GM12873 (cell line): ENCODE measurements at regions not wholly inside any gene's neighbourhood (a gene's known extent, or its start where the extent isn't known, plus 50 kb on each side); places are given as distances from the start of the nearest gene placed in this dataset.

Source experiments
- TF ChIP-seq, protein P1 (sequence below): IDR thresholded peaks from 2 replicates; pipeline ENCODE4 v1.5.1; 2012; ENCODE audit warnings: low read depth, mild to moderate bottlenecking, moderate library complexity, low read length, control low read depth; ENCODE audit not compliant: insufficient read depth; ENCODE audit errors: missing control alignments

DNA sequence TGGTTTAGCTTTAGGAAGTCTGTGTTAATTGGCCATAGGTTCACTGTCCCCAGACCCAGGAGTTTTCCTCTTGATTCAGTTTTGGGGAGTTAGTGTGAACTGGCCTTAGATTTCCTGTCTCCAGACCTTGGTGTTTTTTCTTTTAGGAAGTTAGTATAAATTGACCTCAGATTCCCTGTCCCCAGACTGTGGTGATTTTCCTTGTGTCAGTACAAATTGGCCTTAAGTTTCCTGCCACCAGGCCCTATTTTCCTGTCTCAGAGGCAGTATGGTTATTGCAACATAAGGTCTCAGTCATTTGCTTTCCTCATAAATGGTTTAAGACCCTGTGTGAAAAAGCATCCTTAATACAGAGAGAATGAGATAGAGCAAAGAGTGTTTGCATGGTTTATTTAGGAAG, 595.8 kb downstream of the NLGN4X start:
- TF ChIP-seq, protein P1, sequence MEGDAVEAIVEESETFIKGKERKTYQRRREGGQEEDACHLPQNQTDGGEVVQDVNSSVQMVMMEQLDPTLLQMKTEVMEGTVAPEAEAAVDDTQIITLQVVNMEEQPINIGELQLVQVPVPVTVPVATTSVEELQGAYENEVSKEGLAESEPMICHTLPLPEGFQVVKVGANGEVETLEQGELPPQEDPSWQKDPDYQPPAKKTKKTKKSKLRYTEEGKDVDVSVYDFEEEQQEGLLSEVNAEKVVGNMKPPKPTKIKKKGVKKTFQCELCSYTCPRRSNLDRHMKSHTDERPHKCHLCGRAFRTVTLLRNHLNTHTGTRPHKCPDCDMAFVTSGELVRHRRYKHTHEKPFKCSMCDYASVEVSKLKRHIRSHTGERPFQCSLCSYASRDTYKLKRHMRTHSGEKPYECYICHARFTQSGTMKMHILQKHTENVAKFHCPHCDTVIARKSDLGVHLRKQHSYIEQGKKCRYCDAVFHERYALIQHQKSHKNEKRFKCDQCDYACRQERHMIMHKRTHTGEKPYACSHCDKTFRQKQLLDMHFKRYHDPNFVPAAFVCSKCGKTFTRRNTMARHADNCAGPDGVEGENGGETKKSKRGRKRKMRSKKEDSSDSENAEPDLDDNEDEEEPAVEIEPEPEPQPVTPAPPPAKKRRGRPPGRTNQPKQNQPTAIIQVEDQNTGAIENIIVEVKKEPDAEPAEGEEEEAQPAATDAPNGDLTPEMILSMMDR: no peak

DNA sequence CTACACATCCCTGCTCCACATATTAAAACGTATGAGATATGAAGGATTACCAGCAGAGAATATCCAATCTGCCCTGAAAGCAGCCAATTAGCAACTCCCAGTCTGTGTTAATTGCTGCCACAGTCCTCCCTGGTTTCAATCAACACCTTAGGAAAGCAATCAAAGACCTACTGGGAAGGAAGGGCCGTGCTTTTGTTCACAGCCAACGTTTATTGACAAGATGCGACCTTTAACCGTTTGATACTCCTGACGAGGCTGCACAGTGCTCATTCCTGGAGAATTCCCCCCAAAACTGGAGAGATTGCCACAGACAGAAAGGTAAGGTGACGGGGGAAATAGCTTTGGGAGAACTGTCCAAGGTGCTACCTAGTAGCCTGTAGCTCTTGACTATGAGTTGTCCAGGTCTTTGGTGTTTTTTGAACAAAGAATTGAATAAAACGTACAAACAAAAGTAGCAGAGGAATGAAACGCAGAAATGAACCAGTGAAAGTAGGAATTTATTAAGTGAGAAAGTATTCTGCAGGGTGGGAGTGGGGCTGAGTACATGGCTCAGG, 596.5 kb downstream of the NLGN4X start:
- TF ChIP-seq, protein P1: no peak

DNA sequence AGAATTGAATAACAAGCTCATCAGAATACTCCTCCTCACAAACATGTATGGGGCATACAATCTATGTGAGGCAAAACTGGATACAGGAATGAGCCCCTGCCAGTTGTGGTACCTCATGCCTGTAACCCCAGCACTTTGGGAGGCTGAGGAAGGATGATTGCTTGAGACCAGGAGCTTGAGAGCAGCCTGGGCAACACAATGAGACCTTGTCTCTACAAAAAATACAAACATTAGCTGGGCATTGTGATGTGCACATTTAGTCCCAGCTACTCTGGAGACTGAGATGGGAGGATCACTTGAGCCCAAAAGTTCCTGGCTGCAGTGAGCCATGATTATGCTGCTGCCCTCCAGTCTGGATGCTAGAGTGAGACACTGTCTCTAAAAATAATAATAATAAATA, 611.0 kb downstream of the NLGN4X start:
- TF ChIP-seq, protein P1: no peak

DNA sequence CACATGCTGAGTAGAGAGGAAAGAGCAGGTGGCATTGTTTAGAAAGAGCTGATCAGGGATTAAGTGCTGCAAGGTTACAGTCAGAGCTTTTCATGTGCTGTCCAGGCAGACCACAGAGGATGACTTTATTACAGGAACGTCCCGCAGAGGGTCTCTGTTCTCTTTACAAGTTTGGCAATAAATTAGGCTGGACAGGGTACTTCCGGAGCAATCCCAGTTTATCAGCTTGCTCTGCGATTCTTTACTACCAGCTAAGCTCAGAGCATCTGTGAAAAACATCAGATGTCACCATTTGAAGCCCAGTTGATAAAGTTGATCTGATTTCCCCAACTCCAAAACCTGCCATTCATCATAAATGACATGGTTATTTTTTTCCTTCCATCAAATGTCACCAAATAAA, 633.1 kb downstream of the NLGN4X start:
- TF ChIP-seq, protein P1: no peak

DNA sequence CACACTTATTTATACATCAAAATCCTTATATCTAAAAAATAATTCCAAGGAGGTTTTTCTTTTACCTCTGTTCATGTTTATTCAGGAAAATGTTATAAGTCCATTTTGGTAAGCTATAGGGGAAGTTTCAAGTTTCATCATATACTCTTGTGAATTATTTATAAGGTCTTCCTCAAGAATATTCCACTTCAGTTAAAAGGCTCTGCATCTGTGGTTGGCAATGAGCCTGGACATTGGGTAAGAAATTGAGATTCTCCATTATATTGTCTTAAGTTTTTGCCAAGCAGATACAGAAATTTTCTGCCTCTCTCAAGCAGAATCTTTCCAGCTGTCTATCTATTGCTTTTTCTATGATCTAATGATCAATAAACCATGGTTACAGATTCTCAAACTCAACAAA, 641.9 kb downstream of the NLGN4X start:
- TF ChIP-seq, protein P1: no peak

DNA sequence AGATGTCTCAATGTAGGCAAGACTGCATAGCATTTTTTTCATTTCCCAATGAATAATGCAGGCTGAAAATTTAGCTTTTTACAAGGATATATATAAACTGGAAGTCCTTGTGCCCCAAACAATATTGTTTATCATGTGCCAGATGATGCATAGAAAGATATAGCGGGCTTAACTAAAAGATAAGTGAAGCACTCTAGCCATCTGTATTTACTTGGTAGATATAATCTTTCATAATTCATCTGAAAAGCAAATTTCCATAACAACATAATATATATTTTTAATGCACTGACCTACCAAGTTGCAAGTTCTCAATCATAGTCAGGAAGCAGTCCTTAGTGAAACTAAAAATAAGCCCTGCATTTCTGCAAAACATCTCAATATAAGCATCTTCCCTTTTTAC, 653.3 kb downstream of the NLGN4X start:
- TF ChIP-seq, protein P1: no peak

DNA sequence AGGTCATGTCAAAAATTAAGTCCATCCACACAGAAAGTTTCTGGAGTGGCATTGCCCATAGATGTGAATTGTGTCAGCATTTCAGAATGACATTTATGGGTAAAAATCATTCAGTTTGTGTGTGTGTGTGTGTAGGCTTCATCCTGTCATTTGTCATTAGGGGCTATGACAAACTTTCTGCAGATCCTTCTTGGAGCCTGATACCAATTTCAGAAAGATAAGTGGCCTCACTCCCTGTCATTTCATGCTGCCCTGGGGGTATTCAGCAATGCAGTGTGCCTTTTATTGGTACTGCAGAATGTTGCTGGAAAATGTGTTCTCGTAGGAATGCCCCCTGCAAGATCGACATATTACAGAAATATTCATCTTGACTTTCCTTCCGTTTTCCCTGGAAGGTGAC, 659.7 kb downstream of the NLGN4X start:
- TF ChIP-seq, protein P1: no peak
